ENCODE measurements at regions not wholly inside any gene's neighbourhood (a gene's known extent, or its start where the extent isn't known, plus 50 kb on each side); places are given as distances from the start of the nearest gene placed in this dataset.

DNA sequence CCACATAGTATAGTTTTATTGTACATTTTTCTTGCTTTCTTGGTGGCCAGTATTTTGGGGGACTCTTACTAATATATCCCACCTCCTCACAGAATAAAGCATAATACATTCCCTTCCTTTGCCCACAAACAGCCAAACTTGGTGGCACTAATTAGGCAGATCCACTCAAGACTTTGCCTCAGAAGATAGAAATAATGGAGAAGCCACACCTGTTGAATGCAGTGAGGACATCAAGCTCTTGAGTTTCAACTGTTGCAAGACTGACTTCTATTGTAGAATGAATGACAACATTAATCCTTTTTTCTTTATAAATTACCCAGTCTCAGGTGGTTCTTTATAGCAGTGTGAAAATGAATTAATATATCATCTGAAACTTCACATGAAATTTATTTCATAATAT is 1183.6 kb upstream of the ATXN8OS start:
- TF ChIP-seq, protein P1, sequence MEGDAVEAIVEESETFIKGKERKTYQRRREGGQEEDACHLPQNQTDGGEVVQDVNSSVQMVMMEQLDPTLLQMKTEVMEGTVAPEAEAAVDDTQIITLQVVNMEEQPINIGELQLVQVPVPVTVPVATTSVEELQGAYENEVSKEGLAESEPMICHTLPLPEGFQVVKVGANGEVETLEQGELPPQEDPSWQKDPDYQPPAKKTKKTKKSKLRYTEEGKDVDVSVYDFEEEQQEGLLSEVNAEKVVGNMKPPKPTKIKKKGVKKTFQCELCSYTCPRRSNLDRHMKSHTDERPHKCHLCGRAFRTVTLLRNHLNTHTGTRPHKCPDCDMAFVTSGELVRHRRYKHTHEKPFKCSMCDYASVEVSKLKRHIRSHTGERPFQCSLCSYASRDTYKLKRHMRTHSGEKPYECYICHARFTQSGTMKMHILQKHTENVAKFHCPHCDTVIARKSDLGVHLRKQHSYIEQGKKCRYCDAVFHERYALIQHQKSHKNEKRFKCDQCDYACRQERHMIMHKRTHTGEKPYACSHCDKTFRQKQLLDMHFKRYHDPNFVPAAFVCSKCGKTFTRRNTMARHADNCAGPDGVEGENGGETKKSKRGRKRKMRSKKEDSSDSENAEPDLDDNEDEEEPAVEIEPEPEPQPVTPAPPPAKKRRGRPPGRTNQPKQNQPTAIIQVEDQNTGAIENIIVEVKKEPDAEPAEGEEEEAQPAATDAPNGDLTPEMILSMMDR (IDR thresholded peaks at IDR 0.05) = no peak
- TF ChIP-seq POLR2AphosphoS5 (IDR thresholded peaks at IDR 0.05) (no peak), POLR2A (IDR thresholded peaks at IDR 0.05) (no peak), EP300 (IDR thresholded peaks at IDR 0.05; ENCODE audit: low read depth) (no peak)
- Histone ChIP-seq H3K27ac (no peak overlapping the region), H3K27me3 (no peaks in the 10 kb centered on the region), H3K9me3 (no peaks in the 10 kb centered on the region), H3K4me1 (no peaks in the 10 kb centered on the region), H3K4me3 (no peak overlapping the region), H3K36me3 (no peaks in the 10 kb centered on the region)
- no peak for DNase-seq
- intact Hi-C loops (cut with DNase I; ENCODE audit: low total_unique reads) = no loop called here
- in situ Hi-C loops (cut with MboI; ENCODE audit: low pct_ligation_motif_present in 1 of 4, low pct_unique_long_range_greater_than_20kb in 1 of 4, low sequenced_read_pairs in 3 of 4) = no loop called here

DNA sequence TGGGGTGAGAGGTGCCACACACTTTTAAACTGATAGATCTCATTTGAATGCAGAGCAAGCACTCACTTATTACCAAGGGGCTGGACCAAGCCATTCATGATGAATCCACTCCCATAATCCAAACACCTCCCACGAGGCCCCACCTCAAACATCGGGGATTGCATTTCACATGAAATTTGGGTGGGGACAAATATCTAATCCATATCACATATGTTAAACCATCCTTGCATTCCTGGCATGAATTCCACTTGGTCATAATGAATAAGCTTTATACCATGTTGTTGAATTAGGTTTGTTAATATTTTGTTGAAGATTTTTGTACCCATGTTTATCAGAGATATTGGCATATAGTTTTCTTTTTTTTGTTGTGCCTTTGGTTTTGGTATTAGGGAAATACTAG is 1198.7 kb upstream of the ATXN8OS start:
- intact Hi-C loops (cut with DNase I; ENCODE audit: low total_unique reads) = no loop called here
- peaks cover 6 to 17% of the 10 kb centered on the region in 2 donors for H3K9me3 ChIP-seq
- H3K4me3 ChIP-seq = no peak overlapping the region
- H3K27me3 ChIP-seq = no peaks in the 10 kb centered on the region
- TF ChIP-seq, protein P1 (IDR thresholded peaks at IDR 0.05) = no peak
- TF ChIP-seq POLR2AphosphoS5 (IDR thresholded peaks at IDR 0.05) (no peak), EP300 (IDR thresholded peaks at IDR 0.05; ENCODE audit: low read depth) (no peak), POLR2A (IDR thresholded peaks at IDR 0.05) (no peak)
- no peaks in the 10 kb centered on the region for H3K4me1 ChIP-seq
- DNase-seq = no peak
- 58 to 78% methylated on average over 2 of the region's 2 CpGs for WGBS, 2 donors (ENCODE audit: low coverage in 1 of 2)
- no peaks in the 10 kb centered on the region for H3K36me3 ChIP-seq
- in situ Hi-C loops (cut with MboI; ENCODE audit: low pct_ligation_motif_present in 1 of 4, low pct_unique_long_range_greater_than_20kb in 1 of 4, low sequenced_read_pairs in 3 of 4) = no loop called here
- no peak overlapping the region for H3K27ac ChIP-seq

DNA sequence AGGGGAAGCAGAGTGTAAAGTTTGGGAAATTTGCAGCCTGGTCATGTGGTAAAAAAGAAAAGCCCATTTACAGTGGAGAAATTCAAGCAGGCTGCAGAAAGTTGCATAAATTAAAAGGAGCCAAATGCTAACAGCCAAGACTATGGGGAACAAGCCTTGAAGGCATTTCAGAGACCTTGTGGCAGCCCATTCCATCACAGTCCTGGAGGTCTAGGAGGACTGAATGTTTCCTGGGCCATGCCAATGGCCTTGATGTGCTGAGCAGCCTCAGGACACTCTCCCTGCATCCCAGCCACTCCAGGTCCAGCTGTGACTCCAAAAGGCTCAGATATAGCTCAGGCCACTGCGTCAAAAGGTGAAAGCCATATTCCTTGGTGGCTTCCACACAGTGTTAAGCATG is 1202.4 kb upstream of the ATXN8OS start:
- Histone ChIP-seq H3K4me3 (no peak overlapping the region), H3K27ac (no peak overlapping the region), H3K9me3 (peaks cover 6 to 12% of the 10 kb centered on the region in 2 donors), H3K4me1 (no peaks in the 10 kb centered on the region), H3K36me3 (no peaks in the 10 kb centered on the region), H3K27me3 (no peaks in the 10 kb centered on the region)
- intact Hi-C loops (cut with DNase I; ENCODE audit: low total_unique reads) = no loop called here
- 47% methylated on average over 1 of the region's 1 CpG; no CpG with 5 or more reads in 1 of the 2 donors for WGBS, 2 donors (ENCODE audit: low coverage in 1 of 2)
- TF ChIP-seq, protein P1 (IDR thresholded peaks at IDR 0.05) = no peak
- TF ChIP-seq POLR2AphosphoS5 (IDR thresholded peaks at IDR 0.05) (no peak), POLR2A (IDR thresholded peaks at IDR 0.05) (no peak), EP300 (IDR thresholded peaks at IDR 0.05; ENCODE audit: low read depth) (no peak)
- in situ Hi-C loops (cut with MboI; ENCODE audit: low pct_ligation_motif_present in 1 of 4, low pct_unique_long_range_greater_than_20kb in 1 of 4, low sequenced_read_pairs in 3 of 4) = no loop called here
- DNase-seq = no peak

DNA sequence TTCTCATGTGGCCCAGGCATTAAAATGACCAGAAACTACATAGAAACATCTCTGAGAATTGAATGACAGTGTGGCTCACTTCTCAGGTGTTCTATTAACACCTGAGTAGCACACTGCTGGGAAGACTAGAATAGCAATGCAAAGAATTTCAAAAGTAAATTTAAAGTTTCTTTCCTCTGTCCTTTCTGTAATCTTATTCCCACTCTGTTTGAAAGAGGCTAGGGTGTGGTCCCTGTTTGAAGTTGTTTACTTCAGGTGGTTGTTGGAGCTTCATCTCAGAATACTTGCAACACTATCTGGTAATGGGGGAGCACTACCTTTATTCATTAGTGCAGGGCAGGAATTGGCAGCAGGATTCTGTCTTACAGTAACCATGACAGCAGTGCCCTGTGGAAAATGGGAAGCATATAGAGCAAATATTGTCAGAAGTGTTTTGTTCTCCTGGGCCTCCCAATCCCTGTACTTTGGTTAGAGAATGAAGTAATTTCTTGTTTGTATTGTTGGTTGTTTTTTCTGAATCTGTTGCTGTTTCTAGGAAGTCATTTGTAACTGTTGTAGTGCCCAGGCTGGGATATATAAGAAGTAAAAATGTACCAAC is 1210.2 kb upstream of the ATXN8OS start:
- DNase-seq = no peak
- in situ Hi-C loops (cut with MboI; ENCODE audit: low pct_ligation_motif_present in 1 of 4, low pct_unique_long_range_greater_than_20kb in 1 of 4, low sequenced_read_pairs in 3 of 4) = no loop called here
- no peaks in the 10 kb centered on the region for H3K9me3 ChIP-seq
- H3K36me3 ChIP-seq = no peaks in the 10 kb centered on the region
- no peaks in the 10 kb centered on the region for H3K27me3 ChIP-seq
- no peaks in the 10 kb centered on the region for H3K4me1 ChIP-seq
- no peak overlapping the region for H3K4me3 ChIP-seq
- intact Hi-C loops (cut with DNase I; ENCODE audit: low total_unique reads) = no loop called here
- TF ChIP-seq POLR2AphosphoS5 (IDR thresholded peaks at IDR 0.05) (no peak), POLR2A (IDR thresholded peaks at IDR 0.05) (no peak), EP300 (IDR thresholded peaks at IDR 0.05; ENCODE audit: low read depth) (no peak)
- TF ChIP-seq, protein P1 (IDR thresholded peaks at IDR 0.05) = no peak
- no peak overlapping the region for H3K27ac ChIP-seq

All from transverse colon (tissue), 4 donors.